Smooth muscle cell (in vitro differentiated cells): ENCODE measurements at regions not wholly inside any gene's neighbourhood (a gene's known extent, or its start where the extent isn't known, plus 50 kb on each side); places are given as distances from the start of the nearest gene placed in this dataset.

ENCODE experiments used
- DNase-seq: peaks from one replicate; lab custom pipeline; 2025; ENCODE audit not compliant: unreplicated experiment; lab: John Stamatoyannopoulos, UW
- H2AFZ ChIP-seq: fragments of 200-600 bp; sonication (generic); 2 replicates; pipeline ENCODE4 v1.6.0; 2016; ENCODE audit warnings: antibody characterized with exemption, low read depth, mild to moderate bottlenecking
- H3F3A ChIP-seq: fragments of 200-600 bp; sonication (generic); 2 replicates; pipeline ENCODE4 v1.6.0; 2017; ENCODE audit warnings: antibody characterized with exemption, low read depth
- H3K27ac ChIP-seq: fragments of 200-600 bp; sonication (generic); 2 replicates; pipeline ENCODE4 v1.5.1; 2016; ENCODE audit warnings: low read depth, mild to moderate bottlenecking
- H3K27me3 ChIP-seq: fragments of 200-600 bp; sonication (generic); 2 replicates; pipeline ENCODE4 v1.6.1; 2016; ENCODE audit warnings: low read depth, mild to moderate bottlenecking
- H3K36me3 ChIP-seq: fragments of 200-600 bp; sonication (generic); 2 replicates; pipeline ENCODE4 v1.5.1; 2016; ENCODE audit warnings: low read depth
- H3K4me1 ChIP-seq: fragments of 200-600 bp; sonication (generic); 2 replicates; pipeline ENCODE4 v1.5.1; 2016; ENCODE audit warnings: low read depth
- H3K4me2 ChIP-seq: fragments of 200-600 bp; sonication (generic); 2 replicates; pipeline ENCODE4 v1.6.0; 2016; ENCODE audit warnings: mild to moderate bottlenecking
- H3K4me3 ChIP-seq: fragments of 200-600 bp; sonication (generic); 2 replicates; pipeline ENCODE4 v1.5.1; 2016; ENCODE audit warnings: mild to moderate bottlenecking
- H3K79me2 ChIP-seq: fragments of 200-600 bp; sonication (generic); 2 replicates; pipeline ENCODE4 v1.6.0; 2016; ENCODE audit warnings: low read depth, mild to moderate bottlenecking
- H3K9ac ChIP-seq: fragments of 200-600 bp; sonication (generic); 2 replicates; pipeline ENCODE4 v1.6.0; 2016; ENCODE audit warnings: low read depth
- H3K9me3 ChIP-seq: fragments of 200-600 bp; sonication (generic); replicated peaks from 2 replicates; pipeline ENCODE4 v1.5.1; 2016; ENCODE audit warnings: low read depth
- H4K20me1 ChIP-seq: fragments of 200-600 bp; sonication (generic); 2 replicates; pipeline ENCODE4 v1.6.0; 2016; ENCODE audit warnings: low read depth
- WGBS: methylation state at CpG from one replicate; pipeline ENCODE4 v1.1.7; 2016; ENCODE audit warnings: low lambda C conversion rate; 5-methylcytosine and 5-hydroxymethylcytosine counted together
- TF ChIP-seq, protein P1 (sequence below): fragments of 200-600 bp; sonication (generic); IDR thresholded peaks from 2 replicates; pipeline ENCODE4 v1.5.1; 2017; ENCODE audit warnings: borderline replicate concordance, mild to moderate bottlenecking, antibody characterized with exemption; ENCODE audit not compliant: insufficient read depth, poor library complexity, severe bottlenecking

DNA sequence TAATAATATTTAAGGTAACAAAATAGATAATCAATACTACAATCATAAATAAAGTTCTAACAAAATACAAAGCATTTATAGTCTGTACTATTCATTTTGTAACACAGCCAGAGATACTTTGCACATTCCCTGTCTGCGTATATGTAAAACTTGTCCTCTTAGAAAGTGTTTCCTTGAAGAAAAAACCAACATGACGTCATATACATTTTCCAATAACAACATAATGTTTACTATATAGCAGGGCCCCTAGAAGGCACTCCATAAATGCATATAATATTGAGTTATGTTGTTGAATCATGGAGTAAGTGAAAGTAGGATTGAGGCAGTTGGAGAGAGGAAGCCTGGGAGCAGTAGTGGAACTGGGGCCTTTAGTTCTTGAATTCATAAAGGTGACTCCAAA is 371.4 kb upstream of the HTR2A start:
- no peak overlapping the region for H3K4me3 ChIP-seq
- H3K4me2 ChIP-seq, result no peak overlapping the region
- no peak overlapping the region for H2AFZ ChIP-seq
- no peaks in the 10 kb centered on the region for H3K4me1 ChIP-seq
- H3K79me2 ChIP-seq, result no peaks in the 10 kb centered on the region
- WGBS, result 93% methylated on average over 2 of the region's 2 CpGs
- H3K9me3 ChIP-seq, result no peaks in the 10 kb centered on the region
- H4K20me1 ChIP-seq, result no peaks in the 10 kb centered on the region
- no peaks in the 10 kb centered on the region for H3F3A ChIP-seq
- TF ChIP-seq, protein P1, sequence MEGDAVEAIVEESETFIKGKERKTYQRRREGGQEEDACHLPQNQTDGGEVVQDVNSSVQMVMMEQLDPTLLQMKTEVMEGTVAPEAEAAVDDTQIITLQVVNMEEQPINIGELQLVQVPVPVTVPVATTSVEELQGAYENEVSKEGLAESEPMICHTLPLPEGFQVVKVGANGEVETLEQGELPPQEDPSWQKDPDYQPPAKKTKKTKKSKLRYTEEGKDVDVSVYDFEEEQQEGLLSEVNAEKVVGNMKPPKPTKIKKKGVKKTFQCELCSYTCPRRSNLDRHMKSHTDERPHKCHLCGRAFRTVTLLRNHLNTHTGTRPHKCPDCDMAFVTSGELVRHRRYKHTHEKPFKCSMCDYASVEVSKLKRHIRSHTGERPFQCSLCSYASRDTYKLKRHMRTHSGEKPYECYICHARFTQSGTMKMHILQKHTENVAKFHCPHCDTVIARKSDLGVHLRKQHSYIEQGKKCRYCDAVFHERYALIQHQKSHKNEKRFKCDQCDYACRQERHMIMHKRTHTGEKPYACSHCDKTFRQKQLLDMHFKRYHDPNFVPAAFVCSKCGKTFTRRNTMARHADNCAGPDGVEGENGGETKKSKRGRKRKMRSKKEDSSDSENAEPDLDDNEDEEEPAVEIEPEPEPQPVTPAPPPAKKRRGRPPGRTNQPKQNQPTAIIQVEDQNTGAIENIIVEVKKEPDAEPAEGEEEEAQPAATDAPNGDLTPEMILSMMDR, result no peak
- DNase-seq, result no peak
- H3K27me3 ChIP-seq, result no peaks in the 10 kb centered on the region
- H3K27ac ChIP-seq, result no peak overlapping the region
- no peak overlapping the region for H3K9ac ChIP-seq
- no peaks in the 10 kb centered on the region for H3K36me3 ChIP-seq

DNA sequence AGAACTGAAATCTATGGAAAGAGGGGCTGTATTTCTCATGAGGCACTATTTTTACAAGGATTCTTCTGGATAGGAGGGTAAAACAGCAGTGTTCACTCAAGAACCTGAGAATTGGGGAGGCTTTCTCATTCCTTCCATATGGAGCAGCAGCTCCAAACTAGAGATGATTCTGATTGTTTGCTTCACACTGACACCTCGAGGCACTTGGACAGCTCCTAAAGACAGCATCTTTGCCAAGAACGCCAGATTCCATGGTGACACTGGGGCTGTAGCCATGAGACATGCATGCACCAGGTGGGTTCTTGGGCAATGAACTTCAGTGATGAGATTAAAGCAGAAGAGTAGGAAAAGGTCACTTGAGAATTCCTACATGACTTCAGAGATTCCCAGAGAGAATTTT is 361.5 kb upstream of the HTR2A start:
- TF ChIP-seq, protein P1, result no peak
- Histone ChIP-seq H3K4me3 (no peak overlapping the region), H3K36me3 (no peaks in the 10 kb centered on the region), H2AFZ (no peak overlapping the region), H3K9me3 (no peaks in the 10 kb centered on the region), H3K27ac (no peak overlapping the region), H3F3A (no peaks in the 10 kb centered on the region), H3K4me1 (no peaks in the 10 kb centered on the region), H3K9ac (no peak overlapping the region), H3K79me2 (no peaks in the 10 kb centered on the region), H3K4me2 (no peak overlapping the region), H4K20me1 (no peaks in the 10 kb centered on the region), H3K27me3 (no peaks in the 10 kb centered on the region)
- 95% methylated on average over 2 of the region's 2 CpGs for WGBS
- DNase-seq, result no peak

DNA sequence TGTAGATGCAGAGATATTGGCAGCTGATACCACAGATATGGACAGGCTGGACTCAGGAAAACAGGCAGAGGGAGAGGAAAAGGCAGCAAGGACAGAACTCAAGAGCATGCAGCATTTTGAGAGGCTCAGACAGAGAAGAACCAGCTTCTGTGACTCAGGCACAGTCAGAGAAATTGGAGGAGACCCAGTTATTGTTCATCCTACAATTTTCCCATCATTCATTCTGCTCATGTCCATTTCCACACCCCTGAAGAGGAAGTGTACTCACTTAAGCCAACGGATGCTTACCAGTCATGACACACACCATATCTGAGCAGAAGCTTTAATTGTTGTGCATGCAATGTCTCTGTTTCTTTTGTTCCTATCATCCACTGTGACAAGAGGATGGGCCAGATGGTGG is 359.8 kb upstream of the HTR2A start:
- Histone ChIP-seq H3K4me1 (no peaks in the 10 kb centered on the region), H2AFZ (no peak overlapping the region), H3K27me3 (no peaks in the 10 kb centered on the region), H3K9me3 (no peaks in the 10 kb centered on the region), H3K4me3 (no peak overlapping the region), H3K36me3 (no peaks in the 10 kb centered on the region), H3F3A (no peaks in the 10 kb centered on the region), H3K27ac (no peak overlapping the region), H4K20me1 (no peaks in the 10 kb centered on the region), H3K9ac (no peak overlapping the region), H3K4me2 (no peak overlapping the region), H3K79me2 (no peaks in the 10 kb centered on the region)
- WGBS, result 67% methylated on average over 1 of the region's 1 CpG
- TF ChIP-seq, protein P1, result no peak
- DNase-seq, result no peak

DNA sequence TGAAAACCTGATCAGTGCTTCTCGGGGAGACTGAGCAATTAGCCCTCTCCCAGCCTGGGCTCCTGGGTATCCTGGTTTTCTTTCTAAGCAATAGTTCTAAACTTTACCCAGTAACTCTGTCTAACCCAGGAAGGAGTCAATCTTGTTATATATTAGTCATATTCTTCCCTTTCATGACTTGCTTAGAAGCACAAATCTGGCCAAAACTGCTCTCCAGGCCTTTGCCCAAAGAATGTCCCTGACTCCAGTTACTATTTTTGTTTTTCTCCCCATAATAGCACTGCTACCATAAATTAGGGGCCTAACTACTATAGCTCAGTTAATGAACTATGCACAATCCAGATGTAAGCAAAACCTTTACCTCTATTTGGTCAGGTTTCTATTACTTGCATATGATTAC is 355.8 kb upstream of the HTR2A start:
- H3K9ac ChIP-seq, result no peak overlapping the region
- no peak overlapping the region for H3K27ac ChIP-seq
- H3K79me2 ChIP-seq, result no peaks in the 10 kb centered on the region
- H3K9me3 ChIP-seq, result no peaks in the 10 kb centered on the region
- DNase-seq, result no peak
- H3K27me3 ChIP-seq, result no peaks in the 10 kb centered on the region
- H3K4me2 ChIP-seq, result no peak overlapping the region
- no peak overlapping the region for H3K4me3 ChIP-seq
- H3K36me3 ChIP-seq, result no peaks in the 10 kb centered on the region
- no peaks in the 10 kb centered on the region for H3K4me1 ChIP-seq
- H4K20me1 ChIP-seq, result no peaks in the 10 kb centered on the region
- no peaks in the 10 kb centered on the region for H3F3A ChIP-seq
- TF ChIP-seq, protein P1, result no peak
- peak overlapping the region; percentile 6 for H2AFZ ChIP-seq
- 100% methylated on average over 1 of the region's 1 CpG for WGBS
